NCI-H774 (cell line): ENCODE measurements at regions not wholly inside any gene's neighbourhood (a gene's known extent, or its start where the extent isn't known, plus 50 kb on each side); places are given as distances from the start of the nearest gene placed in this dataset.
"Not testable (repeated sequence)": the region's sequence is repeated elsewhere in the genome, so short reads cannot be mapped to it uniquely, and the experiment has no call there.

Source experiments
- DNase-seq: peaks from one replicate; lab custom pipeline; 2025; lab: John Stamatoyannopoulos, UW

- DNase-seq: no peak
Observed at GRCh38 chr20:26216025-26216424, 519.4 kb upstream of the ZNF337 start.

DNA sequence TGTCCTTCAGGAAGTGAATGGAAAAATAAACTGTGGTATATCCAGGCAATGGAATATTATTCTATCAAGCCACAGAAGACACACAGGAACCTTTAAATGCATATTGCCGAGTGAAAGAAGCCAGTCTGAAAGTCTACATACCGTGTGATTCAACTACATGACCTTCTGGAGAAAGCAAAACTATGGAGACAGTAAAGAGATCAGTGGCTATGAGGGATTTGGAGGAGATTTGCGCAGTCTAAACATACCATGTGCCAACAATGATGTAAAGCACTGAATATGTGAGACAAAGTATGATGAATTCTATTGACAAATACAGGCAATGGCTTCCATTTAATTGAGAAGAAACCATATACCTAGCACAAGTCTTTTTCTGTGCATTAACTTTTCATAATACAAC lies 518.3 kb upstream of the ZNF337 start:
- DNase-seq: no peak

- DNase-seq: no peak
Observed at GRCh38 chr20:26209171-26209941, 512.7 kb upstream of the ZNF337 start.

DNA sequence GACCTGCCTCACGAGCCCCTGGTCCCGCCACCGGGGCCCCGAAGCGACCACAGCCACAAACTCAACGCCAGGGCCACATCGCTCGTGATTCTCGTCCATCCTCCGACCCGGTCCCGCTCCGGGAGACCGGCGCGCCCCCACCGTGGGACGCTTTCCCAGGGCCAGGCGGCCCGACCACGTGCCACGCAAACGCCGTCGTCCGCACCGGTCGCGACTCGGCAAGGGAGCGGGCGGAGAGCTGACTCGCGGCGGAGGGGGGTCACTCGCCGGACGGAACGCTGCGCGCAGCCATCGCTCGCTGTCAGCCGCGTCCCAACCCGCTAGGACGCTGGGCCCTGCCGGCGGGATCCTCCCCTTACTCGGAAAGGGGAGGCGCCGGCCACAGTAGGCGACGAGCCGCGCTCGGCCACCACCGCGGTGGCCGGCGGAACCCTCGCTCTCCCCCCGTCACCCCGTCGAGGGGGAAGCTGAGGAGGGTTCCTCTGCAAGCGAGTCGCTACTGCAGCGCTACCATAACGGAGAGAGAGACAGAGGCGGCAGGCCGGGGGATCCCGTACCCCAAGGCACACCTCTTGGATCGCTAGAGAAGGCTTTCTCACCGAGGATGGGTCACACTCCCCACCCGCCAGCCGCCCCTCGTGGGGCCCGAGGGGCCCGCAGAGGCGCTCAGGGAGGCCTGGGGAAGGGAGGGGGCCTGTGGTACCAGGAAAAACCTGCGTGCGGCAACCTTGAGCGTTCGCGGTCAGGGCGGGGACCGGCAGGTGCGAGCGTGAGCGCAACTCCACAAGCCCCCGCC lies 511.8 kb upstream of the ZNF337 start:
- no peak for DNase-seq

- not testable (repeated sequence) for DNase-seq
Observed at GRCh38 chr20:26207967-26208295, 511.3 kb upstream of the ZNF337 start.

DNA sequence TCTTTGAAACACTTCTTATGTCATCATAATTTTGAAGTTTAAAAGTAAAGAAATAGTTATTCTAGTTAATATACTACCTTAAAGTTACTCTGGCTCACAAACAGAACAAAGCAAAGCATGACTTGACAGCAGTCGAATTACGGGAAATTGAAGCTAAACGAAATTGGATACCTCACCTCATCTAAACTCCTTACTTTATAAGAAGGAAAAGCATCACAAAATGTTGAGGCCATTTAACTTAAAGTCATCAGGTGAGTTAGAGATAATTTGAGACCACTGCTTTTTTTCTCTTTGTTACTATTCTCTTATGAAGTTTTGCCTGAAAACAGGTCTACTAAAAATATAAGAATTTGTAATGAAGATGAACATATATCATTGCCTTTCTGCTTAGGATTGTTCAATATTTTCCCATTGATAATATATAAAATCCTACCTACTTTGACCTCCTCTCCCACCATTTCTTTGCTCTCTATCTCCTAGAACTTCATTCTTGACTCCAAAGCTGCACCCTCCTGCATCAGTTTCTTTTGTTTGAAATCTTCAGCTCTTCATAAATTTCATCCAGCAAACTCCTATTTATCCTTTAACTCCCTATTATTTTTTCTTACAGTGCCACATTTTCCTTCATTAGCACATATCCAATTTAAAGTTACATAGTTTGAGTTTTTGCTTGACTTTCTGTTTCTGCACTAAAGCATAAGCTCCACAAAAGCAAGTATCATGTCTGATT lies 510.7 kb upstream of the ZNF337 start:
- no peak for DNase-seq

- no peak for DNase-seq
Observed at GRCh38 chr20:26205350-26205749, 508.7 kb upstream of the ZNF337 start.

GRCh38 chr20:26201026-26201425 lies 504.4 kb upstream of the ZNF337 start:
- not testable (repeated sequence) for DNase-seq

DNA sequence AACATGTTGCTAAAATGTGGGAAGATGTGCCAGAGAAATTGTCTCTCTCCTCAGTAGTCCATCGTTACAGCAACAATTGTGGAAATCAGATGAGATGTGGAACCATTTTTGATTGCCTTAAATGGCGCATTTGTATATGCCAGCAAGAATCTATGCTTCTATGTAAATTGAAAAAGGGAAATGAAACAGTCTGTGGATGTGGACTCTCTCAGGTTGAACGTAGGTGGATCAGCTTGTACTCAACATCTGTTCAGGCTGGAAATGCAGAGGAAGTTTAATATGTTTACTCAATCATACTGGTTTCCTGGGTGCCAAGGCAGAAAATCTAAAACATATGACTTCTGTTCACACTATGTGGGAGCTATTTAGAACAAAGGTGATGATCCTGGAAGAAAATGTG lies 490.7 kb upstream of the ZNF337 start:
- DNase-seq: not testable (repeated sequence)

- DNase-seq: not testable (repeated sequence)
Observed at GRCh38 chr20:26183720-26184119, 487.1 kb upstream of the ZNF337 start.

GRCh38 chr20:26181364-26181763 lies 484.7 kb upstream of the ZNF337 start:
- not testable (repeated sequence) for DNase-seq

- not testable (repeated sequence) for DNase-seq
Observed at GRCh38 chr20:26171875-26172274, 475.2 kb upstream of the ZNF337 start.

DNA sequence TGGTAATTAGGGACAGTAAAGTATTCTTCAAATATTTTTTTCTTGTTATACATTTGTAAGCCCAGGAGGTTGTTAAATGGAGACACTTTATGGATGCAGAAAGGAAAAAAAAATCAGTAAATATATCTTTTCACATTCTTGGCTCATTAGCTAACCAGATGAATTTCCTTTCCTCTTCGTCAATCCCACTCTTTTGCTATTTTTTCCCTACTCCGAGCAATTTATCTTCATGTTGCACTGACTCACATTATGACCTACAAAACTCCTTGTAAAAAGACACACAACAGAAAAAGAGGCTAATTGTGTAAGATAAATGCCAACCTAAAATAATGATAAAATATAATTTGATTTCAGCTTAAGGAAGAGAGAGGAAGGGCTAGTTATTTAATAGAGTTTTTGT lies 472.9 kb upstream of the ZNF337 start:
- no peak for DNase-seq

GRCh38 chr20:26167499-26167898 lies 470.8 kb upstream of the ZNF337 start:
- no peak for DNase-seq

DNA sequence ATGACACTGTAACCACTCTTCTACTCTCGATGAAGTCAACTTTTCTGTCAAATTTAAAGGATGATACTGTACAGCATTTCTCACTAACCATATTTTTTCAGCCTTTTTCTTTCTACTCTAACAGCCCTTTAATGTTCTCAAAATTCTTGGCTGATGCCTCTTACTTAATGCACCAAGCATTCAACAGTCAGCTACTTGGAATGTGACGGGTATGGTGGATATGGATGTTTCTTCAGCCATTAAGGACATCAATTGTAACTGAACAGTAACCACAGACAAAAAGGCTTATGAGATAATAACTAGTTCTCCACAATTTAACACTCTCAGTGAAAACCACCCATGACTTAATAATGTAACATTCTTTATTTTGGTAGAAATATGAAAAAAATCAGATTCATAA lies 467.2 kb upstream of the ZNF337 start:
- no peak for DNase-seq

DNA sequence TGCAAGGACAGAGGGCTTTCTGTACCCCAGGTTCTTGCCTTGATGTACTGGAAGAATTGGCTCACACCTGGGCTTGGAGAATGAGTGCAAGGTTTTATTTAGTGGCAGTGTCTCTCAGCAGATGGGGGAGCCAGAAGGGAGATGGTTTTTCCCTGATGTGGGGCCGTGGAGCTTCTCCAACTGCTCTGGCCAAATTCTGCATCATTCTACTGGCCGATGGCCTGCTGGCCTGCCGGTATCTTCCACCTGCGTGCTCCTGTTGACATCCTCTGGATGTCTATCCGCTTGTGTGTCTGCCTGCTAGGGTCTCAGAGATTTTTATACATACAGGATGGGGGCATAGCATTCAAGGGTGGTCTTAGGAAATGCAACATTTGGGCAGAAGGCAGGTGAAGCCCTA lies 466.5 kb upstream of the ZNF337 start:
- not testable (repeated sequence) for DNase-seq

DNA sequence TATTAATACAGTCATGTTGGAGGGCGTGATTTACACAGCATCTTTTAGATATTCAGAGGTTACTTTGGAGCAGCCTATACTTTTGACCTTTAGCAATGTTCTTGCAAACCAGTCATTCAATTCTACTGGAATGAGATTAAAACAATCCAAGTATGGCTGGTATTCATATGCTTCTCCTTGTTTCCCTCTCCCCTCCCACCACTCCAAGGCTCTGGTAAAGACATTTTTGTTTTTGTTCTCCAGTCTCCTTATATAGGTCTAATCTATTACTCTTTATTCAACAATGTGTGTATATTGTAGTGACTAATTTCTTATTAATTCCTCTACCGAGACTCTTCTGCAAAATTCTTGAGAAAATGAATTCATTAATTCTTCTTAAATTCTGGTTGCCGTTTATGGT lies 465.1 kb upstream of the ZNF337 start:
- DNase-seq: not testable (repeated sequence)

- not testable (repeated sequence) for DNase-seq
Observed at GRCh38 chr20:26160916-26161315, 464.3 kb upstream of the ZNF337 start.

GRCh38 chr20:26154224-26154623 lies 457.6 kb upstream of the ZNF337 start:
- DNase-seq: no peak

- peak; percentile 41 for DNase-seq
Observed at GRCh38 chr20:26135325-26136110, 438.9 kb upstream of the ZNF337 start.

DNA sequence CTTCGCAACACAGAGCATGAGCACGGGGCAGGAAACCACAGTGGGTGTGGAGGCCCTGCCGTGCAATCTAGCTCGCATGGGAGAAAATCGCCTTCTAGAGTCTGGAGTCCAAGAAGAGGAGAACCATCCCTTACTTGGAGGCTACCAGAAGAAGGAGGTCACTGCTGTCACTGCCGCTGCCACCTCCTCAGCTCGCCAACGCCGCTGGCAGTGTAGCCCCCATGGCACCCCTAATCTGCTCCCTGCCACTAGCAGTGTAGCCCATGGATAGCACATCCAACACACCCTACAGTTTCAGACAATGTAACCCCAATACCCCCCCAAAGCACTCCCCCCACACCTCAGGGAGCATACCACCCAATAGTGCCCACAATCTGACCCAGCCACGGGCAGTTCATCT lies 438.0 kb upstream of the ZNF337 start:
- no peak for DNase-seq

GRCh38 chr20:26133794-26134193 lies 437.1 kb upstream of the ZNF337 start:
- DNase-seq: not testable (repeated sequence)
